Gastrocnemius medialis (tissue), 4 donors: ENCODE measurements at regions not wholly inside any gene's neighbourhood (a gene's known extent, or its start where the extent isn't known, plus 50 kb on each side); places are given as distances from the start of the nearest gene placed in this dataset.

Experiments used
- CTCF ChIP-seq, 5 experiments: fragments of 450-650 bp in 3 of 5; fragments of 200-600 bp in 2 of 5; sonication (generic) in 2 of 5; IDR thresholded peaks in 4 of 5; conservative IDR thresholded peaks in 1 of 5; 1 replicate in 4 of 5; 2 replicates in 1 of 5; pipeline ENCODE4 v1.5.1; 2016 to 2019; ENCODE audit warnings: antibody characterized with exemption in 5 of 5, mild to moderate bottlenecking in 3 of 5, moderate library complexity in 3 of 5
- POLR2A ChIP-seq, 2 donors: fragments of 450-650 bp; IDR thresholded peaks; one replicate each; pipeline ENCODE4 v1.6.1; 2017; ENCODE audit warnings: antibody characterized with exemption in 2 of 2, mild to moderate bottlenecking in 2 of 2, moderate library complexity in 2 of 2

GRCh38 chr1:58966917-58967740, 183.3 kb upstream of the JUN start:
- TF ChIP-seq CTCF (IDR thresholded peaks at IDR 0.05 in 4 of 5, conservative IDR thresholded peaks at IDR 0.05 in 1 of 5) (no peak), POLR2A (IDR thresholded peaks at IDR 0.05) (no peak)
